Parathyroid adenoma (tissue), 2 donors: ENCODE measurements at regions not wholly inside any gene's neighbourhood (a gene's known extent, or its start where the extent isn't known, plus 50 kb on each side); places are given as distances from the start of the nearest gene placed in this dataset.

ENCODE experiments used
- H2AFZ ChIP-seq: fragments of 300-600 bp; sonication (generic); one replicate; pipeline ENCODE4 v1.7.0; 2017; ENCODE audit warnings: antibody characterized with exemption, mild to moderate bottlenecking
- H3K27ac ChIP-seq: fragments of 300-600 bp; sonication (generic); one replicate; pipeline ENCODE4 v1.7.0; 2017
- H3K27me3 ChIP-seq: fragments of 300-600 bp; sonication (generic); one replicate; pipeline ENCODE4 v1.7.0; 2017; ENCODE audit warnings: low read length; ENCODE audit not compliant: control insufficient read depth, insufficient read depth
- H3K36me3 ChIP-seq: fragments of 300-600 bp; sonication (generic); one replicate; pipeline ENCODE4 v1.7.0; 2017; ENCODE audit warnings: low read length; ENCODE audit not compliant: control insufficient read depth, insufficient read depth
- H3K4me1 ChIP-seq: fragments of 300-600 bp; sonication (generic); one replicate; pipeline ENCODE4 v1.7.0; 2017; ENCODE audit warnings: control low read depth
- H3K4me2 ChIP-seq: fragments of 300-600 bp; sonication (generic); one replicate; pipeline ENCODE4 v1.7.0; 2017; ENCODE audit warnings: low read length
- H3K4me3 ChIP-seq: fragments of 300-600 bp; sonication (generic); one replicate; pipeline ENCODE4 v1.7.0; 2017; ENCODE audit warnings: low read depth, low read length
- H3K79me2 ChIP-seq: fragments of 300-600 bp; sonication (generic); one replicate; pipeline ENCODE4 v1.7.0; 2017; ENCODE audit warnings: control low read depth
- H3K9ac ChIP-seq: fragments of 300-600 bp; sonication (generic); one replicate; pipeline ENCODE4 v1.7.0; 2017; ENCODE audit warnings: mild to moderate bottlenecking
- H3K9me3 ChIP-seq: fragments of 300-600 bp; sonication (generic); one replicate; pipeline ENCODE4 v1.7.0; 2017; ENCODE audit warnings: low read length; ENCODE audit not compliant: control insufficient read depth
- CTCF ChIP-seq: fragments of 300-600 bp; sonication (generic); IDR thresholded peaks from one replicate; pipeline ENCODE4 v1.7.0; 2017; ENCODE audit warnings: antibody characterized with exemption, mild to moderate bottlenecking
- donor health status: primary hyperparathyroidism.

GRCh38 chr15:37262922-37263608 is 162.7 kb upstream of the MEIS2 start:
- TF ChIP-seq CTCF = no peak
- no peak overlapping the region for H2AFZ ChIP-seq
- no peak overlapping the region for H3K4me3 ChIP-seq
- H3K27me3 ChIP-seq = no peaks in the 10 kb centered on the region
- no peaks in the 10 kb centered on the region for H3K79me2 ChIP-seq
- H3K36me3 ChIP-seq = no peaks in the 10 kb centered on the region
- H3K4me2 ChIP-seq = no peak overlapping the region
- no peak overlapping the region for H3K27ac ChIP-seq
- H3K9ac ChIP-seq = no peak overlapping the region
- no peaks in the 10 kb centered on the region for H3K4me1 ChIP-seq
- no peaks in the 10 kb centered on the region for H3K9me3 ChIP-seq

GRCh38 chr15:37289109-37289765 is 188.9 kb upstream of the MEIS2 start:
- no peak overlapping the region for H3K27ac ChIP-seq
- H3K4me3 ChIP-seq = no peak overlapping the region
- H3K36me3 ChIP-seq = no peaks in the 10 kb centered on the region
- no peaks in the 10 kb centered on the region for H3K4me1 ChIP-seq
- H3K4me2 ChIP-seq = no peak overlapping the region
- no peaks in the 10 kb centered on the region for H3K27me3 ChIP-seq
- H3K79me2 ChIP-seq = no peaks in the 10 kb centered on the region
- H3K9ac ChIP-seq = no peak overlapping the region
- no peak for TF ChIP-seq CTCF
- no peaks in the 10 kb centered on the region for H3K9me3 ChIP-seq
- no peak overlapping the region for H2AFZ ChIP-seq

DNA sequence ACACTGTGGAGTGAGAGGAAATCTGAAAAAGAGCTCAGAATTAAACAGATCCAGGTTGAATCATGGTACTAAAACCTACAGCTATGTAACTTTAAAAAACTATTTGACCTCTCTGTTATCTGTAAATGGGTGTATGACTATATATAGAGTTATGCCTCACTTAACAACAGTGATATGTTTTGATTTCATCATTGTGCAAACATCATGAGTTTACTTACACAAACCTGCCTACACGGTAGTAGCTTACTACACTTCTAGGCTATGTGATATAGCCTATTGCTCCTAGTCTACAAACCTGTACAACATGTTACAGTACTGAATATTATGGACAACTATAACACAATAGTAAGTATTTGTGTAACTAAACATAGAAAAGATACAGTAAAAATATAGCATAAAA is 191.6 kb upstream of the MEIS2 start:
- Histone ChIP-seq H3K4me1 (no peaks in the 10 kb centered on the region), H3K4me3 (no peak overlapping the region), H3K36me3 (no peaks in the 10 kb centered on the region), H3K4me2 (no peak overlapping the region), H3K9me3 (no peaks in the 10 kb centered on the region), H3K79me2 (no peaks in the 10 kb centered on the region), H3K9ac (no peak overlapping the region), H3K27me3 (no peaks in the 10 kb centered on the region), H2AFZ (no peak overlapping the region), H3K27ac (no peak overlapping the region)
- TF ChIP-seq CTCF = no peak

DNA sequence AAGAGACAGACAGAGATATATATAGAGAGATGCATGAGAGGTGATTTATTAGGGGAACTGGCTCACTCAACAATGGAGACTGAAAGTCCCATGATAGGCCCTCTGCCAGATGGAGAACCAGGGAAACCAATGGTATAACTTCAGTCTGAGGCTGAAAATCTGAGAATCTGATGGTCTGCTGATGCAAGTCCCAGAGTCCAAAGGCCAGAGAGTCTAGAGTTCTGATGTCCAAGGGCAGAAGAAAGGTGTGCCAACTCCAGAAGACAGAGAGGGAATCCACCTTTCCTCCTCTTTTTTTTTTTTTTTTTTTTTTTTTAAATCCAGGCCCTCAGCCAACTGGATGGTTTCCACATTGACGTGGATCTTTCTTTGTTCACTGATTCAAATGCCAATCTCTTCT is 197.9 kb upstream of the MEIS2 start:
- H3K27ac ChIP-seq = no peak overlapping the region
- no peak overlapping the region for H3K4me2 ChIP-seq
- H3K9me3 ChIP-seq = no peaks in the 10 kb centered on the region
- TF ChIP-seq CTCF = no peak
- H3K9ac ChIP-seq = no peak overlapping the region
- H3K27me3 ChIP-seq = no peaks in the 10 kb centered on the region
- H2AFZ ChIP-seq = no peak overlapping the region
- no peaks in the 10 kb centered on the region for H3K36me3 ChIP-seq
- H3K79me2 ChIP-seq = no peaks in the 10 kb centered on the region
- H3K4me3 ChIP-seq = no peak overlapping the region
- no peaks in the 10 kb centered on the region for H3K4me1 ChIP-seq

DNA sequence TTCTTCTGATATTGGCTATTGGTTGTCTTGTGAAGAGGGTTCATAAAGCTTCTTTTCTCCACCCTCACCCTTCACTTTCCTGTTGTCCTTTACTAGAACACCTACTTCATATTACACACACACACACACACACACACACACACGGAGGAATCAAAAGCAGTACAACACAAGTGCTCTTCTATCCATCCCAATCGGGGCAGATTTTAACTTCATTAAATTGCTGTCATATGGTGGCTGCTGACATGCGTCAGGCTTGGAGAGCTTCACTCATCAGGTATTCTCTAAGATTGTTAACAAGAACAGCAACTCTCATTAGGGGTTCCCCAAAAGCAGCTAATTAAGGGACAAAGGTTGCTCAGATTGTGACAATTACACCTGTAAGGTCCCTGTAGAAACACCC is 239.1 kb upstream of the MEIS2 start:
- no peaks in the 10 kb centered on the region for H3K79me2 ChIP-seq
- no peaks in the 10 kb centered on the region for H3K9me3 ChIP-seq
- no peak overlapping the region for H2AFZ ChIP-seq
- no peaks in the 10 kb centered on the region for H3K4me1 ChIP-seq
- no peak overlapping the region for H3K4me3 ChIP-seq
- no peak overlapping the region for H3K9ac ChIP-seq
- H3K4me2 ChIP-seq = no peak overlapping the region
- H3K27ac ChIP-seq = no peak overlapping the region
- H3K36me3 ChIP-seq = no peaks in the 10 kb centered on the region
- no peak for TF ChIP-seq CTCF
- no peaks in the 10 kb centered on the region for H3K27me3 ChIP-seq
